GM04503 (cell line): ENCODE measurements at regions not wholly inside any gene's neighbourhood (a gene's known extent, or its start where the extent isn't known, plus 50 kb on each side); places are given as distances from the start of the nearest gene placed in this dataset.

ENCODE experiments used
- DNase-seq: peaks from one replicate; pipeline ENCODE4 v3.0.0-alpha.2; 2012; ENCODE audit warnings: low read depth

GRCh38 chr3:46113608-46114007, 86.3 kb upstream of the XCR1 start:
- DNase-seq: no peak

GRCh38 chr3:46112984-46113383, 85.7 kb upstream of the XCR1 start:
- DNase-seq: no peak

DNA sequence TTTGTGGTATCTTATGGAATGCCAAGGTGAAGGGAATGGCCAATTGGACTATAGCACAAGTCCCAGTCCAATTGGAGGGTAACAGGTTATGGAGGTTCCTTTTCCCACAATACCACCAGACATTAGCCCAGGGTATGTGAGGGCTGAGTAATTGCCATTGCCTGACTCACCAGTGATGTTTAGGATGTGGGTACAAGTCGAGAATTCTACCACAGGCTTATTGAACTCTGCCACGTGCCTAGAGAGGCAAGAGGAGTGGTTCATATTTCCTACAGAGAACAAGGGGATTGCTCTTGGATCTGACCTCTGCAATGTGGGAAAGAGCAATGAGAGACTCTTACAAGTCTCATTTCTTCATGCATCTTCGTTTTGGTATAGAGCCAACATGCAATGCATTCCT, 85.0 kb upstream of the XCR1 start:
- DNase-seq: no peak

DNA sequence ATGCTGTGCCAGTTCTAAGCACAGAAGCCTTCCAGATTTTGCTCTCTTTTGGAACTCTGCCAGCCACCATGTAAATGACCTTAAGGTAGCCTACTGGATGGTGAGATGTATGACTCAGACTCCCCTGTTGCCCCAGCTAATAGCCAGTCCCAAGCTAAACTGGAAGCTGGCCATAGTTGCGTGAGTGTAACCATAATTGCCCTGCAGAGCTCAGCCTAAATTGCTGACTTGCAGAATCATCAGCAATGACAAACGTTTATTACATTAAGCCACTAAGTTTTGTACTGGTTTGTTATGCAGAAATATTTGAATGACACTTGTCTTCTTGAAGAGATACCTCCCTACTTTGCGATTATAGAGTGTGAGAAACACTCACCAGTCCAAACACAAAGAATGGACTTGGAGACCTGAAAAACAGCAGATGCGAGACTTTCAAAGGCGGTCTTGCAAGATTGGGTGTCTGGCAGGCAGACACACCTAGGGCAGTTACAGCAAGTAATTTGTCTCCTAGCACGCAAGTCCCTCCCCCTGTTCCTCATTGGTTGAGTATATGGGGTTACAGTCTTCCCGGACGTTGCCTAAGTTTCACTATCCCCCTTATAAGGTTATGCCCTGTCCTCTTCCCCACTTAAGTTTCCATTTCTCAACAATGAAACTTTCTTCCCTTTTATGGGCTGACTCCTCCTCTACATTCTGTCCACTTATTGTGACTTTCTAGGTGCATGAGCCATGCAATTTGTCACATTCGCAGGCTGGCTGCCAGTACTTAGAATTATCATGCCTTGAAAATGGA, 83.6 kb upstream of the XCR1 start:
- DNase-seq: no peak

DNA sequence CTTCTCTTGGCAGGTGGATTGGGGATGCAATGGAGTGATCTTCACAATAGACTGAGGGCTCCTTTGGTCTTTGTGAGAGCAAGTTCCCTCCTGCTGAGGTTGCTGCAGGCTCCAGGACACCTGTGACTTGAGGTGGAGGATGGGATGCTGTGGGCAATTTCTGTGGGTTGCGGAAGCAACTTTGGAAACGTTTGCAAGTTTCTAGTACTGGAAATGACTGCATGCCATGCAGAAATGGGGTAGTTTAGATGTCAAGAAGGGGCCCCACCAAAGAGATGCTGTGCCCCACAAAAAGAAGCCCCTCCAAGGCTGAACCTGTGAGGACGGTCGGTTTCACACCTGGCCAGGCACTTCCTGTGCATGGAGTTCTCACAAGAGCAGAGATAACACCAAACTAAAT, 80.4 kb upstream of the XCR1 start:
- no peak for DNase-seq

GRCh38 chr3:46105306-46105919, 78.1 kb upstream of the XCR1 start:
- no peak for DNase-seq

DNA sequence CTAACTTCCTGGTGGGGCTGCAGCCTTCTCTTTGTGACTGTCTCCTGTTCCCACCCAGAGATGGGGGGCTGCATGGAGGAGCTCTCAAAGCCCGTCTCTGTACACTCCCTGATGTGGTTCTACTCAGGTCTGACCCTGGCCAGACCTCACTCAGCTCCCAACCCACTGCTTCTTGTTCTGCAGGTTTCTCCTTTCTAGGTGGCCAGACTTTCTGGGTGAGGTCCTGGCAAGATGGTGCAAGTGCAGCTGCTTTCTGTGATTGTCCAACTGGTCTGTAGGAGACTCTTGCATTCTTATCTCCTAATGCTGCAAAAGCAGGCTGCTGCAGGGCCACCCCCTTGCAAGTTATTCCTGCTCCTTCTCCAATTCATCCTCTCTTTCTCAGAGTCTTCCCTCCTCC, 77.4 kb upstream of the XCR1 start:
- DNase-seq: no peak

DNA sequence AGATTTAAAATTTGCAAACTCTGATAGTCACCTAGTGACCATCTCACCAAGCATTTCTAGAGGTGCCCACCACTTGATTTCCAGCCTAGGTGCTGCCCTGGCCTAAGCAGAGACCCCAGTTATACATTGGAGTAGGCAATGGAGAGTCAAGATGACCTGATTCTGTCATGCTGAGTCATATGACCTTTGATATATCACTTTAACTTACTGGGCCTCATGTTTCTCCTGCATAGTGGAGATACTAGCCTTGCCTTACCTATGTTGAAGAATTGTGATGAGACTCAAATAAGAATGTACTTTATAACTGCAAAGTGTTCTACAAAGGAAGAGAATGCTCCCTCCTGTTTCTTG, 75.5 kb upstream of the XCR1 start:
- no peak for DNase-seq

DNA sequence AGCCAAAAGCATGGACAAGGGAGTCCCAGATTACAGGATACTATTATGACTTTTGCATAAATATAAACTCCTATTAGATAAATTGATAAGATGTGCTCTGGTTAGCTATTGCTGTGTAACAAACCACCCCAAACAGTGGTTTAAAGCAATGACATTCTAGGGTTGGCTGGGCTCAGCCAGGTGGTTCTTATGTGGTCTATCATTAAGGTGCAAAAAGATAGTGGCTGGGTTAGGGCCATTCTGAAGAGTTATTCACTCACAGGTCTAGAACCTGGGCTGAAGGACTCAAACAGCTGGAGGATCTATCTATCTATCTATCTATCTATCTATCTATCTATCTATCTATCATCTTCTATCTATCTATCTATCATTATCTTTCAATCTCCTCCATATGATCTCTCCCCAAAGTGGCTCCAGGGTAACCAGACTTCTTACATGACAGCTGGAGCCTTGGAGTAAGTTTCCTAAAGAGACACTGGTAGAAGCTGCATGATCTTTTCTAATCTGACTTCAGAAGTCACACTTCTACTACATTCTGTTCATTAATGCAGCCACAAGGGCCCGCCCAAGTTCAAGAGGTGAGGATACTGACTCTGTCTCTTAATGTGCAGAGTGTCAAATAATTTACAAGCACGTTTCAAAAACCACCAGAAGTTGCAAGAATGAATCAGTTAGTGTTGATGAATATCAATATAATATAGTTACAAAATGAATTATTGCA, 74.9 kb upstream of the XCR1 start:
- no peak for DNase-seq

DNA sequence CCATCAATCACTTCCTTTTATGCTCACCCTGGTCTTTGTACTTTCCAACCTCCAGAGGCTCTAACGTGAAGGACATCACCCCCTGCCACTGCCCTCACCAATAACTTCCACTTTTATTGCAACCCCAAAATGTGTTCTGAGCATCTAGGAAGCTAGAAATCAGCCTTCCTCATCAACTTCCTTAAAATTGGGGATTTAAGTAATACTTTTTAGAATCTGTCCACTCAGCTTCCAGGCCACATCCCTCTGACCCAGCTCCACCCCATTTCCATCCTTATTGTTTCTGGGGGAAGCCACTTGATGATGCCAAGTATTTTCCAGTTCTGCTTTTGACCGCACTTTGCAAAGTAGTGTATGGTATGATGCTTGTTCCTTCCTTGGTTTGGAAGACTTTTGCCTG, 73.5 kb upstream of the XCR1 start:
- DNase-seq: no peak

- DNase-seq: no peak
Measured at GRCh38 chr3:46098319-46098761, 71.1 kb upstream of the XCR1 start.

DNA sequence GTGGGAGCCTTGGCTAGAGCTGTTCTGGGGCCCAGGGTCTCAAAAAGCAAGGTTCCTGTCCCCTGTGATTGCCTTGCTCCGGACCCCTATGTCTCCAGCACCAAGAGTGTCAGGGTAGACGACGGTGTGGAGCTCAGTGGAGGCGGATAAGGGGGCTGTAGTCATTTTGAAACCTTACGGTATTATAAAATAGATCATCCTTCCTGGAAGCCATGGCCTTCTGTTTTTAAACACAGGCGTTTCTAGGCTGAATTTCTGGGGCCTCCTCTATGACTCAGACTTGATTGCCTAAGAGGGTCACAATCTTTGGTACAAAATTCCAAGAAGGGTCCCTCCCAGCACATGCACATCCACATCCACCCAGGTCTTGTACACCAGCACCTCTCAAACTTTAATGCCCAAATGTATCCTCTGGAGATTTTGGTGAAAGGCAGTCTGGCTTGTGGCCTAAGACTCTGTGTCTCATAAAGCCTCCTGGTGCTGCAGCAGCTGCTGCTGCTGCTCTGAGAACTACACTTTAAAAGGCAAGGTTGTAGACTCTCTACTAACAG, 70.5 kb upstream of the XCR1 start:
- no peak for DNase-seq

DNA sequence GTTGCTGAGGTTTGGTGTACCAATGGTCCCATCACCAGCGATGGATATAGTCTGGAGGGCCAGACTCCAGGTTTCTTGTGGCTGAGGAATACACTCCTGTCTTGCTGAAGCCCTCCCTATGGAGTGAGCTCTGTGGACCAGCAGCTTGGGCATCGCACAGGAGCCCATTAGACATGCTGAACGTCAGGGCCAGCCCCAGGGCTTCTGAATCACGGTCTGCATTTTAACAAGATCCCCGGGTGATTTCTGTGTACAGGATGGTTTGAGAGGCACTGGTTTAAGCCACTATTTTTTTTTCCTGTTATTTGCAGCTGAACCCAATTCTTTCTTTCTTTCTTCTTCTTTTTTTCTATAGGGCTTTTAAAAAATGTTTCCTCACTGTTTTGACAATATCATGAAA, 69.5 kb upstream of the XCR1 start:
- no peak for DNase-seq

- no peak for DNase-seq
Measured at GRCh38 chr3:46096336-46096735, 69.1 kb upstream of the XCR1 start.

DNA sequence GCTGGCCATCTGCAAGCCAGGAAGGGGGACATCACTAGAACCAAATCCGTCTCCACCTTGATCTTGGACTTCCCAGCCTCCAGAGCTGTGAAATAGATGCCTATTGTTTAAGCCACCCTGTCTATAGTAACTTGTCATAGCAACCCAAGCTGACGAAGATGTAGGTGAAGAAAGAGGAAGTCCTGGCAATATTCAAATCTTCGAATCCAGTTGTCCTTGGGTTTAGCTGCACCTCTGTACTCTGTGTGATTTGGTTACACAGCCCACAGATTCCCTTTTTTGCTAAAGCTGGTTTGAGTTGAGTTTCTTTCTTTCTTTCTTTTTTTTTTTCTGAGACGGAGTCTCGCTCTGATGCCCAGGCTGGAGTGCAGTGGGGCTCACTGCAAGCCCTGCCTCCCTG, 68.0 kb upstream of the XCR1 start:
- no peak for DNase-seq

GRCh38 chr3:46094506-46094905, 67.2 kb upstream of the XCR1 start:
- no peak for DNase-seq

DNA sequence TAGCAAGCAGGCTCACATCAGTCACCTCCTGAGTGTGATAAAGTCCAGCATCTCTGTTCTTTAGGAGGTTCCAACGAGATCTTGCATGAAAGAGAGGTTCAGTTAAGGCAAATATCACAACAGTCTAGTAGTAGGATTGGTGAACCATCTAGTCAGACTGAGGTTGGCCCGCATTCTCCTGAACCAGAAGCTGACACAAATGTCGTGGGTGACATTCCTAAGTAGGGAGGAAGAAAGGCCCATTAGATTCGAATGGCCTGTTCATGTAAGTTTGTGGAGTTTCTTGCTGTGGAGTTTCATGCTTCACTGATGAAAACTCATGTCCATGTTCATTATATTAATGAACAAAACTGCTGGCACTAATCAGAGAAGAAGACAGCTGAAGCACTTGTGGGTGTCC, 66.7 kb upstream of the XCR1 start:
- no peak for DNase-seq

DNA sequence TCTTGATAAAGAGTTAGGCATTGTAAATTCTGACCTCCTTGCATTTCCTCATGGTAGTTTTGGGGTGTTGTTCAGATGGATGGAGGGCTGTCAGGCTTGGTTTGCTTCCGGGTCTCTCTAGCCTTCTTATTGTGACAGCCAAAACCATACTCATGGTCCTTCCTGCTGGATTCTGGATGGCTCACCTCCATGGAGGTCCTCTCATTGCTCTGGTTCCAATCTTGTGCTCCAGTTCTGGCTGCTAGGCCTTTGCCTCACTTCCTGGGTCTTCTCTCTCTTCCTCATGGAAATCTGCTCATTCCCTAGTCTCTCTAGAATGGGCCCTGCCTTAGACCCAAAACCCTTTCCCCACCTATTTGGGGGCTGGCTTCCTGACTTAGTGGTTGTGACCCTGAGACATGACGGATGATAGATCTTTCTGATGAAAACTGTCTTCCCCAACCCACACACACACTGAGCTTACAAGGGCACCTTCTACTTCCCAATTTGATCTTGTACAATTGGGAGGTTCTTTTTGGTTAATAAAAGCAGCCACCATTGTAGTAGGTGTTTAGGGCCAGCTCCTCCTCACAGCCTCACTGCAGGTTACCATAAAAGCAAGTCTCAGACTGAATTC, 66.2 kb upstream of the XCR1 start:
- no peak for DNase-seq

- no peak for DNase-seq
Measured at GRCh38 chr3:46092702-46093080, 65.4 kb upstream of the XCR1 start.

- no peak for DNase-seq
Measured at GRCh38 chr3:46091741-46092701, 64.7 kb upstream of the XCR1 start.

DNA sequence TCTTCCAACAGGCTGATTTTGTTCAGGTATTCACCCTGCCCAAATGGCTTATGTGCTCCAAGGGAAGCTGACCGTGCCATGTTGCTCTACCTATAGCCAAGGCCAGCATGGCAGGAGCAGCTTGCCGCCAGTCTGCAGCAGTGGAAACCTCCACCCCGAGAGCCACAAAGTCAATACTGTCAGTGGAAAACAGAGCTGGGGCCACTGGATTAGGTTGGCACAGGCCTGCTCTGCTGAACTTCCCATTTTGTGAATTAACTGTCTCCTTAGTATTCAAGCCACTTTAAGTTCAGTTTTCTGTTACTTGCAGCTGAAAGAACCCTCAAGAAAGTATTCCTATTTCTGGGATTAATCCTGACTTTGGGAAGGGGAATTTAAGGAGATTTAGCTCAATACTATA, 63.8 kb upstream of the XCR1 start:
- DNase-seq: no peak
